ENCODE measurements at regions not wholly inside any gene's neighbourhood (a gene's known extent, or its start where the extent isn't known, plus 50 kb on each side); places are given as distances from the start of the nearest gene placed in this dataset.
A peak's percentile ranks its signal among the peaks of the same experiment; 100 is the strongest.
"Not testable (repeated sequence)": the region's sequence is repeated elsewhere in the genome, so short reads cannot be mapped to it uniquely, and the experiment has no call there.

DNA sequence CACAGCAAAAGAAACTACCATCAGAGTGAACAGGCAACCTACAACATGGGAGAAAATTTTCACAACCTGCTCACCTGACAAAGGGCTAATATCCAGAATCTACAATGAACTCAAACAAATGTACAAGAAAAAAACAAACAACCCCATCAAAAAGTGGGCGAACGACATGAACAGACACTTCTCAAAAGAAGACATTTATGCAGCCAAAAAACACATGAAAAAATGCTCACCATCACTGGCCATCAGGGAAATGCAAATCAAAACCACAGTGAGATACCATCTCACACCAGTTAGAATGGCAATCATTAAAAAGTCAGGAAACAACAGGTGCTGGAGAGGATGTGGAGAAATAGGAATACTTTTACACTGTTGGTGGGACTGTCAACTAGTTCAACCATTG lies 207.8 kb downstream of the USP6NL start:
- DNase-seq, result not testable (repeated sequence)

DNA sequence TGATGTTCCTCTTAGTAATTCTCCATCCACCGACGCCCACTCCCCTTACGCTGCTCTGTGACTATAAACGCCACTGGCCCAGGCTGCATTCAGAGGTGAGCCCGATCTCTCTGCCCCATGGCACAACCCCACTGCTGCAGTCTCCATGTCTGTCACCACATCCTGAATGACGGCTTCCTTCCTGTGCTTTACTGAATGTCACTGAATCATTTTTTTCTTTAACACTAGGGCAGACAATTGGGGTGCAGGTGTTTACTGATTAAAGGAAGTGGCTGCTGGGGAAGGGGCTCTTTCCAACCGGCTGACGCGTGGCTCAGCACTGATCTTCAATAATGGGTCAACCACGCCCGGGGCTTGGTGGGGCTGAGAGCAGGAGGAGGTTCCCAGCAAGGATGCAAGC lies 208.3 kb downstream of the USP6NL start:
- peak; percentile 32 for DNase-seq

DNA sequence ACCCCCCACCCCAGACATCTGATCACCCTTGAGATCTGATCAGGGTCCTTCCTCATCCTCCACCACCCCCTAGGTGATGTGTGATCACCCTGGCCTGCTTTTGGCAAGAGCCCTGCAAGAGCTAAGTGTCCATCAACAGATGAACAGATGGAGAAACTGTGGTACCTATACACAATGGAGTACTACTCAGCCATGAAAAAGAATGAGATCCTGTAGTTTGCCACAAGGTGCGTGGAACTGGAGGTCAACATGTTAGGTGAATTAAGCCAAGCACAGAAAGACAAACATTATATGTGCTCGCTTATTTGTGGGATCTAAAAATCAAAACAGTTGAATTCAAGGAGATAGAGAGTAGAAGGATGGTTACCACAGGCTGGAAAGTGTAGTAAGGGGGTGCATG lies 209.1 kb downstream of the USP6NL start:
- DNase-seq, result no peak

DNA sequence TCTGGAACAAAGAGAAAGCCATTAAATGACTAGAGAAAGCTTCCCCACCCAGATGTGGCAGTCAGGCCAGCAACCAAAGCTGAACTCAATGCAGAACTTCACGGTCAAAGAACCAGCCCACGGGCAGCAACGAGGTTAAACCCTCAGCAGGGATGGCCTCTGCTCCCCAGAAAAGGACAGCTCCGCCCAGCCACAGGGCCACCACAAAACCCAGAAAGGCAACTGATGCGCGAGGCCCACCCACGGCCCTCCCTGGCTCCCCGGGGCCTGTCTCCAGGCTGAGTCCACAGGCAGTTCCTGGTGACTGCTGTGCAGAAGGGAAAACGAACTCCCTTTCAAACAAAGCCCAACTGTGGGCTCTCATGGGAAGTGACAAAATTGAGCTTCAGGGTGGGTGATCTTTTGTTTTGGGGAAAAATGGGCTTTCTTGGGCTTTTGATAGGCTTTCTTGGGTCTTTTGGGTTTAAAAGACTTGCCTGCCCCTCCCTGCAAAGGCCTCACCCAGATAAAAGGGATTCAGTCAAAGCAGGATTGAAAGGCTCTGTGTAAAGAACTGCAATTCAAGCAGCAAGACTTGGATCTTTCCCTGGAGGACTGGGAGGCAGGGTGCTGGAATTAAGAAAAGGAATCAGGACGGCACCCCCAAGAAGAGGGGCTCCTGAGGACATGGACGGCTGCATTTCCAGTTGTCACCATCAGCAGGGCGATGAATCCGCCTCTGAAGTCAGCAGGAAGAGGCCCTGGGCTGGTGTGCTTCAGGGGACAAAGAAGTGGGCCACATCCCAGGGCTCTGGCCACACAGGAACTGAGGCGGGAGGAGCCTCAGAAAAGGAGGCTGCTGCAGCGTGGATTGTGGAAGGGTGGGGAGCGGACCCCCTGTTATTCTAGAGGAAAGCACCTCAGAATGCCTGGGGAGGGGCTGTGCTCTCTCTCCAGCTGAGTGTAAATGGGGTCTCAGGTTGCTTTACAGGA lies 209.9 kb downstream of the USP6NL start:
- DNase-seq, result no peak

DNA sequence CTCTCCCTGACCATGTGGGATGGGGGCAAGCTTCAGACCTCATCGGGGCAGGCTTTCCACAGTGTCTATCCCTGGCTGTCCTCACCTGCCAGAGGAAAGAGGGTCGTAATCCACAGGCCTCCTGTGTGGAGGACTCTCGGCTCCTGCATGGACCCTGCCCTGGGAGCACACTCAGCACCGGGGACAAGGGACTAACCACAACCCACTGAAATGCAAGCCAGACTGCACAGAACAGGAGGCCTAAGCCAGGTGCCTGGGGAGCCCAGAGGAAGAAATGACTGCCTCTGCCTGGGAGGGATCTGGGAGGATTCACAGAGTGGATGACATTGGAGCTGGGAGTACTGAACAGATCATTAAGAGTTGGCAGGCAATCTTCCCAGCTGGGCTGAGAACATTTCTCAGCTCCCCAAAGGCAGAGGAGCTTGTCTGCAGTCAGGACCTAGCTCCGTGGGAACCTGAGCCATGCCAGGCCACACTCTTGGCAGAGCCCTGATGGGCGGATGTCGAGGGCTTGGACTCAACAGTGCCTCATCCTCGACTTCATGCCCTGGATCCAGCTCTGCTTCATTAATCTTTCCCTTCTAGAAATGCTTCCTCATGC lies 213.4 kb downstream of the USP6NL start:
- no peak for DNase-seq

DNA sequence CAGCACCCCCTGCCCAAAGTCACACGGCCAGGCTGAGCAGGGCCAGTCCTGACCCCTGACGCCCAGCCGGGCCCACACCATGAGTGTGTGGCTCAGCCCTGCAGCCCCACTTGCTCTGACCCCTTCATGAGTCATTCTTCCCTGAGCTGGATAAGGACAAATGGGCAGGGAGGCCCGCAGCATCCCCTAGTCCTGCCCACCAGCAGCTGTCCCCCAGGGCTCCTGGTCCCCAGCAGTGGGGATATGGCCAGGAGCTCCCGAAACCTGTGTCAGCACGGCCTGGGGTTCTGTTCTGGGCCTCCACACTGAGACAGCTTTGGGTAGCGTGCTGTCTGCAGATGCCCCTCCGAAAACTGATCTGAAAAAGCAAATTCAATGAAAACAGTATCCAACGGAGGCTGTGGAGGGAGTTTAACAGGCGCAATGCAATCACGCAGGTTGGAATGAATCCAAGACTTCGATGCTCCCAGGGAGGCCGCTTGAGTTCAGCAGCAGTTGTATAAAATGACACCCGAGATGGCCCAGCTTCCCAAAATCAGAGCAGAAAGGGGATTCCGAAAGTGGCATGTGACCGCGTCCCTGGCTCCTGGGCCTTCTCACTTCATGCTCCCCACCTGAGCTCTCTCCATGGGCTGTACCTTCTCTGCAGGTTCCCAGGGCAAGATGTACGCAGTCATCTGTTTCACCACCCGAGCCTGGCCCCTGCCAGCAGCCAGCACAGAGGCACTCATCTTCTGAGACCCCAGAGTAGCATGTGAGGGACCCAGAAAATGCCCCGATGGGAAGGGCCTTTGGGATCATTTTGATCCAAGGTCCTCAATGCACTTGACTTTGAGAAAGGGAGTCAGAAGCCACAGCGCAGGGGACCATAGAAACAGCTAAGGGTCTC lies 214.1 kb downstream of the USP6NL start:
- no peak for DNase-seq

DNA sequence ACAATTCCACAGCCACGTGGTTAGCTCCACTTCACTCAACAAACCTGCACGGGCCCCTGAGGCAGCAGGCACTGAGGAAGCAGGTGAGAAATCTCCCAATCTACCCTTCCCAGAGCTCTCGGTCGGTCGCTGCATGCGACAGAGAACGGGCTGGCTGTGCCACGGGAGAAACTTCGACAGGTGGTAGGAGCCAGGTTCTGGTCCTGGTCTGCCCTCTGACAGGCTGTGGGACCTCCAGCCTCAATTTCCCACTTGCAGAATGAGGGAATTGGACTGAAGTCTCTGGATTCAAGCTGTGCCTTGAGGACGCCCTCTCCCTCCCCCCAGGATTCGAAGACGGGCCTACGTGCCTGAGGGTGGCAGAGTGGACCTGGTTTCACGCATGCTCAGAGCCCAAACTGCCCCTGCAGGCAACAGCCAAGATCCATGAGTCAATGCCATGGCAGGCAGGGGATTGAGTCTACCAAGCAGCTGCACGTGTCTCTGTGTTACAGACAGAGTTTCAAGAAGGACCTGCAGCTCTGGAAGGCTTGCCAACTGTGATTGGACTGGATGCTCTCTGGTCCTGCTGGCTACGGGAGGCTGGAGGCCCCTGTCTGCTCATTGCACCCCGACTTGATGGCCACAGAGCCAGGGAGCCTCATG lies 215.0 kb downstream of the USP6NL start:
- DNase-seq, result no peak

DNA sequence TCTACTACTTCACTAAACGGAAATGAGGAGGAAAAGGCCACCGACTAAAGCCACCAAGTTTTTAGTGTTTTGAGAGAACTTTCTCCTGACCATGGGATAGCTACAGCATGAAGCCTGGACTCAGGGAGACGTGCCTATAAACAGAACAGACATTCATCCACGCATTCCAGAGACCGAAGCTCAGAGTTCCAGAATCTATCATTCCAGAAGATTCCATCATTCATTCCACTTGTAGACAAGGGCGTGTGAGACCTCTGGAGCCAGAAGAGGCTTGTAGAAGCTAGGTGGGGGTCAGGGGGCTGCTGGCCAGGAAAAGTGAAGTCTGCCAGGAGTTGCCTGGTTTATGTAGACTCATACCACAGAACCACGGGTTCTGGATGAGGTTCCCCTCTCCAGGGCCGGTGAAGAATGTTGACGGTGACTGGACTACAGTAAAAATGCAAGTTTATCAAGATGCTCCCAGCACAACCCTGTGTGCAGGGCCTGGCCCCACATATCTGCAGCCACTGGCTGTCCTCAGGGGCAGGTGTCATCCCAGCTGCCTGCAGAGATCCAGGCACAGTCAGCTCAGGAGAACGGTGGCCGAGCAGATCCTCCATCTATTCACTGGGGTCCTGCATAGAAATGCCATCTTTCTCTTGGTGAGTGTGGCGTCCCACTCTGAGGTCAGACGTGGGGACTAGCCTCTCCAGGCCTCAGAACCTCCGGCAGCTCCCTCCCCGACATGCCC lies 215.7 kb downstream of the USP6NL start:
- DNase-seq, result no peak

DNA sequence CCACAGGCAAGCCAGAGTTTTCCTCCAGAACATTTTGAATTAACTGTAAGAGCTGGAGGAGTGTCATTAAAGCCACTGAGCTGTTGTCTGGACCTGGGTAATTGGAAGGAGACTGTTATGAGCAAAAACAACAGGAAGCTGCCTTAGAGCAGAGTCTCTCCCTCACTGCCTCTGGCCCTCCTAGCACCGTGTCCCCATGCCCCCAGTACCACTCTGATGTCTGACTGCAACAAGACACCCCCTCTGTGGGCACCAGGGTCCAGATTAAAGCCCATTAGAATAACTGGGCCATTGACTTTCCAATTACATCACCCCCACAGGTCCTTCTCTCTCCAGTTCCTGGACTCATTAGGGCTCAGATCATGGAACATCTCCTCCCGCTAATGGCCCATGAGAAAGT lies 216.3 kb downstream of the USP6NL start:
- DNase-seq, result no peak

DNA sequence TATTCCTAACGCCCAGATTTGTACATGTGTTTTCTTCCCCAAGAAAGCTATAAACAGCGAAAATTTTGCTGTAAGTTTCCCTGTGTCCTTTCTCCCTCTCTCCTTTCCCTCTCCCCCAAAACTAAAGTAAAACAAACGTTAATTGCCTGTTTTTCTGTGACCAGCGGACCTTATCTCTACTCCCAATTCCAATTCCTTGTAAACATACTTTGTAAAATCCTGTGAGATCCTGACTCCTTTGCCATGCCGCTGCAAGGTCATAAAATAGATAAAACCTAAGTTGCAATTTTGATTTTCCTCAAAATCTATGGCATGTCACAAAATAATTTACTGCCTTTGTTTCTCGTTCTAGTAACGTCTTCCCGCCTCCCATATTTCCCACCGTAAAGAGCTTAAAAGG lies 217.6 kb downstream of the USP6NL start:
- no peak for DNase-seq

DNA sequence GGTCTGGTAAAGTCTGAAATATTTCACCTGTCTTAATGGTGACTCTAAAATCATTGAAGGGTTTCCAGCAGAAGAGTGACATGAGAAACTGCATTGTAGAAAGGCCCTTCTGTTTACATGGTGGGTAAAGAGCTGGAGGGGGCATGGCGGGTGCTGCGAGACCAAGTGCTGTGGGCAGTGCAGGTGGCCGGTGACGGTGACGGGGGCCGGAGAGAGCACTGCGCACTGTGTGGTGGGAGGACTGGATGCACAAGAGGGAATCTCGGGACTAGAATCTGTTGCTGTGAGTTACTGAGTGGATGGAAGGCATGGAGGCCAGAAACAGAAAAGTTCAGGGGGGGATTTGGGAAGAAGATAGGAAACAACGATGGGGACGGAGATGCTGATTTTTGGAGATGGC lies 218.7 kb downstream of the USP6NL start:
- DNase-seq, result no peak

DNA sequence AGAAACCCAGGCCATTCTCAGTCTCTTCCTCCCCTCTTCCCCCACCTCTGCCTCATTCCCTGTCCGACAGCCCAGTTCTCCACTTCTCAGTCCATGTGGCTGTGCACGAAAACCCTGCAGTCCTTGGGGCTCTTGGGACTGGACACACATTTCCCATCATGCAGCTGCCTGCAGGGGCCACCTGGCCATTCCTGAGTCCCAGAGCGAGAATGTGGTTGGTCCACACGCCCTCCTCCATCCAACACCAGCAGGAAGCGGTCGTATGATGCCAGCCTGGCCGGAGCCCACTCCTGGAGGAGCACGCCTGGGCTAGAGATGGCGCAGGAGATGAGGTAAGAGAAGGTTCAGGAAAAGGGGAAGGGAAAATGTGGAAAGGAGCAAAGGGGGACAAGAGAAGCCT lies 222.5 kb downstream of the USP6NL start:
- DNase-seq, result no peak

DNA sequence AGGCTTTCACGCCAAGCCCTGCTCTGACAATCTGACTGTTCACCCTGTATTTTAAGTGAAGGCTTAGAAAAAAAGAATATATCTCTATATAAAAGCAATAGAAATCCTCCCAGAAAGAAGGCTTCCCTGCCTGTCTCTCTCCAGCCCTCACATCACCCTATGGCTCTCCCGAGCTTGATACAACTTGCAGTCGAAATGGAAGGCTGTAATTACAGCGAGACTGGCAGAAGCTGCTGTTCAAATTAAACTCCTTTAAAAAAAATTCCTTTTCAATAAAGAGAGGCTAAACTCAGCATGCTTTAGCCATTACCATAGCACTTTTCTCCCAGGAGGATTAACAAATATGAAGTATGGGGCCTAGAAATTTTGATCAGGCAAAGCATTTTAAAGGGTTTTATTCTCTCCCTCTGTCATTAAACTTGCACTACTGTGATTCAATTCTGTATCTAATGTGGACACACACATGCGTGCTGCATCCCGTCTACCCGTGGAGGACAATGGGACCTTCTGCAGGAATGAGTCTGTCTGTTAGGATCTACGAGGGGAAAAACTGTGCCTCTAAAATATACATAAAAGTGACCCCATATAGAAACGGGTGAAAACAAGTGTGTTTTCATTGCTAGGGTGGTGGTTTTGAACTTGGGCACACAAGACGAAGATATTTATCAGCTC lies 223.8 kb downstream of the USP6NL start:
- no peak for DNase-seq

DNA sequence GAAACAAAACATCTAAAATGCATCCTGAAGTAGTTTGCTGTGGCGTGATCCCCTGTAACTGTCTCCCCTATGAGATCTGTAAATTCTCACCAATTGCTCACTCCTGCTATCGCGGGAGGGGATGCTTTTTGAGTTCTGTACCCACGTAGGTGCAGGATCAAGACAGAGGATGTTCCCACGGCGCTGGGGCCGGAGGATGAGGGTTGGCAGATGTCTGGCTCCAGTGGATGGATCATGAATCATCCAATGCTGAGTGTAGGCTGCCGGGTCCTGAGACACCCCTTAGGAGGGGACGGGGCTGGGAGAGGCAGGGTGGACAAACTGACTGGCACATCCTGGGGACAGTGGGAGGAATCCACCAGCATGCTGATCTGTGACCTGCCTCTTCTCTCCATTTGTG lies 224.4 kb downstream of the USP6NL start:
- DNase-seq, result no peak

Data from activated CD4-positive, alpha-beta T cell treated with anti-CD3 and anti-CD28 coated beads for 1 hour (primary cell).